HG02678 (cell line): ENCODE measurements at regions not wholly inside any gene's neighbourhood (a gene's known extent, or its start where the extent isn't known, plus 50 kb on each side); places are given as distances from the start of the nearest gene placed in this dataset.
"Not testable (repeated sequence)": the region's sequence is repeated elsewhere in the genome, so short reads cannot be mapped to it uniquely, and the experiment has no call there.

Source experiments
- ATAC-seq: cut with Tn5 transposase; IDR thresholded peaks from one replicate; pipeline ENCODE4 v1.9.1; 2021; ENCODE audit warnings: mild to moderate bottlenecking, moderate library complexity; ENCODE audit not compliant: unreplicated experiment

- no peak for ATAC-seq
Observed at GRCh38 chr2:133624551-133624950, 56.3 kb upstream of the NCKAP5 start.

DNA sequence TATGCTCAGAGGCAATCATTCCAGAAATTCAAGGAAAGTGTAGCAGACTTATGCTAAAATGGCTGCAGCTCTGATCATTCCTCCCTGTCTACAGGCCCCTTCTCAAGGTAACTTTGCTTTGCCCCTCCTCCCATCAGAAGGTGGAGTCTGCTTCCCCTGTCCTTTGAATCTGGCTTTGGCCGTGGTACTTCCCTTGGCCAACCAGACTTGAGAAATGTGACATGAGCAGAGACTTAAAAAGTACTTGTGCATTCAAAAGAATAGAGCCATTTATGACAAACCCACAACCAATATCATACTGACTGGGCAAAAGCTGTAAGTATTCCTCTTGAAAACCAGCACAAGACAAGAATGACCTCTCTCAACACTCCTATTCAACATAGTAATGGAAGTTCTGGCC lies 59.5 kb upstream of the NCKAP5 start:
- ATAC-seq: no peak

GRCh38 chr2:133633309-133633708 lies 65.0 kb upstream of the NCKAP5 start:
- no peak for ATAC-seq

- ATAC-seq: no peak
Observed at GRCh38 chr2:133633881-133634409, 65.7 kb upstream of the NCKAP5 start.

DNA sequence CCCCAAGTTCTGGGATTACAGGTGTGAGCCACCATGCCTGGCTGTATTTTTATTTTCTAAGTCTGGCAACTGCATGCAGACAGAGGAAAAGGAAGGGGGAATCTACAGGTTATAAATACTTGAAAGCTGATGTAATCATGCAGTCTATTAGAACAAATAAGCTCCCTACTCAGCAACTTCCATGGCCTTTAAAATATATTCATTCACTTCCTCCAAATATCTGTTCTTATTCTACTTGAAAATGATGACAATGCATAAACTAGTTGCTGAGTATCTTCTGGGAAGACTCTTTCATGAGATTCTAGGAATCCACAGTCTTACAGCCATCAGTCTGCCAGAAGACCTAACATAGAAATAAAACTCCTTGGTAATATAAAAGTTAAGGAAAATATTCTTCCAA lies 66.9 kb upstream of the NCKAP5 start:
- ATAC-seq: no peak

DNA sequence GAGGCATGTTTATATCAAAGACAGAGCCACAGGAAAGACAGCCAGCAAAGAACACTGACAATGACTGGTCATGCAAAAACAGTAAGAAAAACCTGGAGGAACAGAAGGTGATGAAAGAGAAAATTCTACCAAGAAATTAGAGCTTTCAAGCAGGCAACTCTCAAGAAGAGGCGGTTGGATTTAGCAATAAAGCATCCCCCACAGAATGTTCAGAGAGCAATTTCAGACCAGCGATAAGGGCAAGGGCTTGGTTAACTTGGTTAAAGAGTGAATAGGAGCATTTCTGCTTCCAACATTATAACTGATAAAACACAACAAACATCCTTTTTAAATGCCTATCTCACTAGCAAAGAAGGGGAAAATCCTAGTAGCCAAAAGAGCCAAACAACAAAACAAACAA lies 68.0 kb upstream of the NCKAP5 start:
- no peak for ATAC-seq

- no peak for ATAC-seq
Observed at GRCh38 chr2:133640103-133640502, 71.8 kb upstream of the NCKAP5 start.

DNA sequence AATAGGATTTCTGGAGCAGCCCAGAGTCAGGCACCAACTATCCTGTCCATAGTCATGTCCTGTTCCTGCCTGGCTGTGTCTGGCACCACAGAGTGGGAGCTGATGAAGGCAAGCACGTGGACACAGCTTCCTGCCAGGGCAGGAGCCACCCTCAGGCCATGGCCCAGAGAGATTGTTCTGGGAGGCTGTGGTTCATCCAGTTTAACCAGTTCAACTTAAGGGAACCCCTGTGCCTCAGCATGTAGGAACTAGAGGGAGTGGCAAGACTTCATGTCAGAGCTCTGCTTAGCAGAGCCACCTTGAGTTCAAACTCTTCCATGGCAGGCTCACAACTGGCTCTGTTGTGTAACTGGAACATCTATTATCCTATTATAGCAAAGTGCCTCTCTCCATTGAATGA lies 73.2 kb upstream of the NCKAP5 start:
- ATAC-seq: no peak

GRCh38 chr2:133641942-133642725 lies 73.9 kb upstream of the NCKAP5 start:
- no peak for ATAC-seq

DNA sequence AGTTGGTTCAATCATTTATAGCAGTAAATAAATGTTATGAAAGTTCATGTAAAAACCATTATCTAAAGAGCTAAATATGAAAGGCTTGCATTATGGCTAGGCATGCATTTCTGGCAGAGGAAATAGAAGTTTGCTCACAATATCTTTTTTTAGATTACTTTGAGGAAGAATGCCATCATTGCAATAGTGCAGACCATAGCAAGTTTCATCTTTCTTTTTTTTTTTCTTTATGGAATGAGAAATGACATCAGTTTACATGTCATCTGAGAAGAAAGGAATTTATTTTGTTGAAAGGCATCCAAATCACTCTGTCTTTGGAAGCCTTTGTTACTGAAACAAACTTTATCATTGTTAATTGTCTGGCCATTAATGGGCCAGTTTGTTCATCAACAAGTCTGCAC lies 74.5 kb upstream of the NCKAP5 start:
- ATAC-seq: no peak

DNA sequence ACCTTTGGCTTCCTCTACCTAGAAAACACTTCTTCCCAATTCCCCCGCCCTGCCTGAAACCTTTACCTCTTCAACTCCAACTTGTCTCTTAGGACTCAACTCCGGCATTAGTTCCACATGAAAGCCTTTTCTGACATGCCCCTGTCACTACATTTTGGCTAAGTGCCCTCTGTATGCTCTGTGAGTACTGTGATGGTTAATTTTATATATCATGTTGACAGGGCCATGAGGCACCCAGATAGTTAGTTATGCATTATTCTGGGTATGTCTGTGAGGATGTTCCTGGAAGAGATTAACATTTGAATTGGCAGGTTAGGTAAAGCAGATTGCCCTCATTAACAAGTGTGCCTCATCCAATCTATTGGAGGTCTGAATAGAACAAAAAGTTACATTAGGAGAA lies 75.6 kb upstream of the NCKAP5 start:
- no peak for ATAC-seq

DNA sequence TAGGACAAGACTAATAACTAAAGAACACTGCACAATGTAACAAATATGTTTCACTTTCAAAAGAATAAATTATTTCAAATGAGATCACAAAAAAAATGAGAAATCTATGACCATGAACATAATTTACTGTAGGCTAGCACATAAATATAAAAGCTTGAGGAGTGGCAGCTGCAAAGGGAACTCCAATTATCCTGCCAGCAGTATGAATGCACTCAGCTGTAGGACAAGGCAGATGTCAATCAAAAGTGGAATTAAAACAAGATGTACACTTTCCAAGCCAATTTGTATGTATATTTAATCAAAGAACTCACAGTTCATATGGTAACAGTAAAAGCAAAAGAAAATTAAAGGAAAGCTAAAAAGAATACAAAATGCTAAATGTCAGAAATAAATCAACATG lies 76.6 kb upstream of the NCKAP5 start:
- ATAC-seq: no peak

DNA sequence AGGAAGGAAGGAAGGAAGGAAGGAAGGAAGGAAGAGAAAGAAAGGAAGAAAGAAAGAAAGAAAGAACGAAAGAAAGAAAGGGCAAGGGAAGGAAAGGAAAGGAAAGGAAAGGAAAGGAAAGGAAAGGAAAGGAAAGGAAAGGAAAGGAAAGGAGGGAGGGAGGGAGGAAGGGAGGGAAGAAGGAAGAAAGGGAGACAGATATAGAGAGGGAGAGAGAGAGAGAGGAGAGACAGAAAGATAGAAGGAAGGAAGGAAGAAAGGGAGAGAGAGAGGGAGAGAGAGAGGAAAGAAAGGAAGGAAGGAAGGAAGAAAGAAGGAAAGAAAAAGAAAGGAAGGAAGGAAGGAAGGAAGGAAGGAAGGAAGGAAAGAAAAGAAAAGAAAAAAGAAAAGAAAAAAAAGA lies 79.1 kb upstream of the NCKAP5 start:
- ATAC-seq: not testable (repeated sequence)

- no peak for ATAC-seq
Observed at GRCh38 chr2:133651861-133652260, 83.6 kb upstream of the NCKAP5 start.

DNA sequence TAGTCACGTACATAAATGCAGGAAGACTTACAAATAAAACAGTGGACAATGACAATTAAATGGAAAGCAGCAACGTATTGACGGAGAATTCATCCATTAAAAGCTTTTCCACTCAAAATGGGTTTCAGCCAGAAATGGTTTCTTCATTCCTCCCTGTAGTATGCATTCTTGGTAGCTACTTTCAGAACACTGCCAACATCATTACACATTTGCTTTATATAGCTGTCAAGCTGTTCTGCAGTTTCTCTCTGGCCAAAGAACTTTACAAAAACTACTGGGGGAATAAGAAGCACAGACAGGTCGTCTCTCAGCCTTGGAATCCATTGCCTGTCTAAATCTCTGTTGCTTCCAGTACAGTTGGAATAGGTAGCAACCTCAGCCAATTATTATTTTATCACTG lies 84.1 kb upstream of the NCKAP5 start:
- no peak for ATAC-seq

DNA sequence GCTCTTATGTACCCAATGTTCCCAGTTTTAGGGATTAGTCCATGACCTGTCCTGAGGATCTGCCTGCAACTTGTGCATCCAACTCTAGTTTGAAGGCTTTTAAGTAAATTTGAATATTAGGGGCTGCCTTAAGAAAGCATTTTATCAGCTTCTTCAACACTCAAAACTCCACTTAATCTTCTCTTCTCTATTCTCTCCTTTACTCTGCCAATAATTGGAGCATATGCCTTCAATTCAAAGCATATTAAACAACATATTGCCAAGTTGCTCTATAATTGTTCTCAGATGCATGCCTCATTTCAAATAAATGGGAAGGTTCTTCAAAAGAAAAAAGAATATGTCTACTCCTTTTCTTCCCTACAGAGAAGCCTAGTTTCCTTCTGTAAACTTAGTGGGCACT lies 84.8 kb upstream of the NCKAP5 start:
- no peak for ATAC-seq

DNA sequence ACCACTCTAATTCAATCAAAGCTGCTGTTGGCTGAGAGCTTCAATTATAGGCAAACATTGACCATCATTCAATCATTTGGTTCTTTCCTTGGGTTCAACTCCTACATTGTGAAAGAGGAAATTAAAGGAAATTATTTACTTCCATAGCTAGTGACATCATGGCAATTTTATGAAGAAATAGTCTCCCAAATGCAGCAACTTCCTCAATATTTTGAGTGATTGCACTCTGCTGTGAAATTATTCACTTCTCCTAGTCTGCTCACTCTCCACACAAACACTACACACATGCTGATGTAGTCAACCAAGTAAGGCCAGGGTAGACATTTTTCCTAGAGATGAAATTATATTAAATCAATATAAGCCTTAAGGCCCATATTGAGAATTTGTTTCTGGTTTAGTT lies 86.7 kb upstream of the NCKAP5 start:
- no peak for ATAC-seq

DNA sequence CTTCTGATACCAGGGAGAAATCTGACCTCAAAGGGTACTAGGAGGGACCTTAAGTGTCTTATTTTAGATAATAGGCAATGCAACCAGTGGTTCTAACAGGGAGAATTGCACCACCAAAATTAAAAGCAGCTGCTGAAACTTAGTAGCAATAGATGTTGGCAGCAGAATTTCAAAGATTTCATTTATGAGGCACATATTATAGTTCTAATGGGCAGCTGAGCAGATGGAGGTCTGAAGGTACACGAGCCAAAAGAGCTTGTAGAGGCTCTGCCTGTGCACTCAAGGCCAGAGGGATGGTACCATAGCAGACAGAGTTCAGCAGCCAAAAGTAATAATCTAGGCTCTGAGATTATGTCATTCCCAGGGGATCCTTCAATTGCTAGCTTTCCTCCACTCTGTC lies 87.3 kb upstream of the NCKAP5 start:
- ATAC-seq: no peak

DNA sequence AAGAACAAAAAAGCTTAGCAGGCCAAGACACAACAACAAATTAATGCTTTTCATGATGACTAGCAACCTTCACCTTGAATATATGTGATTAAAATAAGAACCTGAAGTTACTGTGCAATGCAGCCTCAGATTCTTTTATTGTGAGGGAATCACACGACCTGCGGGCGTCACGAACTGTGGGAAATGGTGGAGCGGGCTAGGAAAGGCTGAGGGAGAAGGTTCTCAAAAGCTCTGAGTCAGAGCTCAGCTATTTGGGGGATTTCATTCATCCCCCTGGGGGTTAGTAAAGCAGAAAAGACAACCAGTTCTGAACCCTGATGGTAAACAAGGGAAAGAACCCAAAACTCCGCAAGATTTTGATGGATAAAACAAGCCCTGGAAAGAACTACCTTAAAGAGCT lies 89.3 kb upstream of the NCKAP5 start:
- ATAC-seq: no peak

DNA sequence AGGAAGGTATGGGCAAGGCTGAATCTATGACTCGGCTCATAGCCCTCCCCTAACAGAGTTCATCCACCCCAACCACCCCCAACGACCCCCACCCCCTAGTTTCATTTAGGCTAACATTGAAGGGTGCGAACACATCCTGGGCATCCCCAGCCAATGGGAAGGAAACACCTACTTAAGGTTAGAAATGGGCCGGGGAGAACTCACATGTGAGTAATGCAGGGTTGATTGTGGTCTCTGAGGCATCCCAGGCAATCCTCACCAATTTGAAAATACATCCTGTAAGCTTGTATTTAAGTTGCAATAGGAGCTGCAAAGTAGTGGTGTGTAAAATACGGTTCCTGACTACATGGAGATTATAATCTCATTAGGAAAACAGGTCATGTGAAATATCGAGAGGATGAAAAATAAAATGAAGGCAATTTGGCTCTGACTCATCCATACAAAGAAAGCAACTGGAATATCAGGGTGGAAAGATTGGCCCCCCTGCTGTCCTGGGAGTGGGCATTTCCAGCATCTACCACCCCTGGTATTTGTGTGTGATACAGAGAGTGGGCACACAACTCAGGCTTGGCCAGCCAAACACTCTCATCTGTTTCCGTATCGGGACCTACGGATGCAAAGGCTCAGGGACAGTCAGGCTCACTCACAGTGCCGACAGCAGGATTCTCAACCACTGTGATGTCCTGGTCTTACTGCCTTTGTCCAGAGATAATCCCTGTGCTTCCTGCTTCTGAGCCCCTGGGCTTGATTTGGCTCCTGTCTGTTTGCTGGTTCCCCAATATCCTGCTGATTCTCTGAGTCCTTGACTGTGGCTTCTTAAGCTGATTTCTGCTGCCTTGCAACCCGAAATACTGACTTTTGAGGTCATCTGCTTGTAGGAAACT lies 90.0 kb upstream of the NCKAP5 start:
- ATAC-seq: no peak

- no peak for ATAC-seq
Observed at GRCh38 chr2:133660510-133660909, 92.2 kb upstream of the NCKAP5 start.

GRCh38 chr2:133661392-133661791 lies 93.1 kb upstream of the NCKAP5 start:
- ATAC-seq: no peak
